KG1 (cell line): ENCODE measurements at regions not wholly inside any gene's neighbourhood (a gene's known extent, or its start where the extent isn't known, plus 50 kb on each side); places are given as distances from the start of the nearest gene placed in this dataset.

Experiments used
- DNase-seq: peaks from one replicate; lab custom pipeline; 2025; lab: John Stamatoyannopoulos, UW

DNA sequence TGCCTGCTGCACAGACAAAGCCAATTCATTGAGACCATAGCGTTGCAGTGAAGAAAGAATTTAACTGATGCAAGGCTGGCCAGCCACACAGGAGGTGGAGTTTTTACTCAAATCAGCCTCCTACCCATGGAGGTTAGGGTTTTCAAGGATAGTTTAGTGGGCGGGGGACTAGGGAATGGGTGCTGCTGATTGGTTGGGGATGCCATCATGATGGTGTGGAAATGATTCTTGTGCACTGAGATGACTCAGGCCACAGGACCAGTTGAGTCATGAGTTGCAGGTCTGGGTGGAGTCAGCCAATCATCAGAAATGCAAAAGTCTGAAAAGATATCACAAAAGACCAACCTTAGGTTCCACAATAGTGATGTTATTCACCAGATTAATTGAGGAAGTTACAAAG, 359.6 kb downstream of the FOXO1 start:
- DNase-seq, result no peak

DNA sequence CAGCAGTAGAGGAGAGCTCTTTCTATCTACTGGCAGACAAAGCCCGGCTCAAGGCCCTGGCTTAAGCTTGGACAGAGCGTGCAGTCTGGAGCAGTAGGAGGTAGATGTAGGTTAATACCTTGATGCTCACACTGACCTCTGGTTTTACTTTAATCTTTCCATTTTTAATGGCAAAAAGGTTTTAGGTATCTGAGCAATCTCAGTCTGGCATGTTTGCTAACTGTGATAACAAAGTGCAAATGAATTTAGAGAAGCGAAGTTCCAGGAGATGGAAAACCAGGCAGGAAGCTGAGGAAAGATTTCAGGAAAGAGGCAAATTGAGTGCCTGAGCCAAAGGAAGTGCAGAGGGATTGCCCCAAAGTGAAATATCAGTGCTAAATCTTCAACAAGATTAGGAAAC, 356.6 kb downstream of the FOXO1 start:
- DNase-seq, result no peak

DNA sequence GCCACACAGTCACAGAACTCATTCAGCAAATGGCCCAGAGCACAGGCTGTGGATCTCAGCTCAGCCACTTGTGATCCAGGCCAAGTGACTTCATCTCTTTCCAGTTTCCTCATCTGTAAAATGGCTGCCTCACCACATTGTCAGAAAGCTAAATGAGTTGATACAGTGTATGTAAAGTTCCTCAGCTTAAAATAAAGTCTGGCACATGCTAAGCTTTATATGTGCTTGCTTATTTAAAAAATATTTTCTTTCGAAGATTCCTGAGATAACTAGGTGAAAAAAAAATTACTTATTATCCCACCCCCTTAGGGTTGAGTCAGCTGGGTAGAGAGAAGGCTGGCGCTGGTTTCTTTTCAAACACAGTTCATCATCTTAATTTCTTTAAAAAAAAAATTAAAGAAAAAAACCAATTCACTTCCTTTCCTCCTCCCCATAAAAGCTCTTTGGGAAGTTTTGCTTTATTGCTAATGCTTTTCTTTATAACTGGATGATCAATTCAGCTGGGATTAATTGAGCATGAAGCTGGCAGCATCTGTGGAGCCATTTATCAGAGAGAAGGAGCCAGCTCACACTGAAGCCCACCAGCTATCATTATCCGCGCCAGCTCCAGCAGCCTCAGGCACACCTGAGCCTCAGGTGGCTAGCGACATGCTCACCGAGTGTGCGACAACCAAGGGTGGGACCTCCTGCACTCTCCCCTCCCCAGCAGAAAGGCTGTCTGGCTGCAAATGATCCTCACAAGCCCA, 354.9 kb downstream of the FOXO1 start:
- DNase-seq, result no peak

DNA sequence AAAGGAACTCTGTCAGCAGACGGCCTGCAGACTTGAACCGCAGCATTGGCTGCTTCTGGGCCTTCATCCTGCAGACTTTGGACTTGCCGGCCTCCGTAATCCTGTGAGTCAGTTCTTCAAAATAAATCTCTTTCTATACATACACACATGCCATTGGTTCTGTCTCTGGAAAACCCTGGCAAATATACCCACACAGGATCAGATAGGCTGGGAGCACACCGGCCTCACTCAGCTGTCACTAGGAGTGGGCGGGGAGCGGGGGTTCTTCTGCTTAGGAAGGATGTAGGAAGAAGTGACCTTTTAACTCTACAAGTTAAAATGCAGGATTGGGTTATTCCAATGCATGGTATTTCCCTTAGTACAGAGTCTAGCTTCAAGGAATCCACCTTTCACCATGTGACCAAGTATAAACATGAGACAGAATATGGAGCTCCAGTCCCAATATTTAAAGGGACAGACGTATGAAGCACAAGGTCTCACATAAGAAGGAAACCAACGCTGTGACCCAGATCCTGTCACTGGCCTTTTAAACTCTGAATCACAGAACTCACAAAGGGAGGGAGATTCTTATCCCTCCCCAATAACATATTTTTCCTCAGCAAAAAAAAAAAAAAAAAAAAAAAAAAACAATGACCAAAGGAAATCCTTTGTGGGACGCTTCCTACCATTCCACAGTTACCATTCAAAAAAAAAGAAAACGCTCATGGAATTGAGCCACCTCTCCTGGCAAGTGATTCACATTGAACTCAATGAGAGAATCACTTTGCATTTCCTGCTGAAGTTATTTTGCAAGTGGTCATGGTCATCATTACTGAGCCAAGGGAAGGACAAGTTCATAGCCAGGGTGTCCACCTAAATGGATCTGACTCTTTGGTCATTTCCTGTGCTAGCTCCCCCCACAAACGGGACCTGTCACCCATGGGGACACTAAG, 352.9 kb downstream of the FOXO1 start:
- DNase-seq, result no peak

DNA sequence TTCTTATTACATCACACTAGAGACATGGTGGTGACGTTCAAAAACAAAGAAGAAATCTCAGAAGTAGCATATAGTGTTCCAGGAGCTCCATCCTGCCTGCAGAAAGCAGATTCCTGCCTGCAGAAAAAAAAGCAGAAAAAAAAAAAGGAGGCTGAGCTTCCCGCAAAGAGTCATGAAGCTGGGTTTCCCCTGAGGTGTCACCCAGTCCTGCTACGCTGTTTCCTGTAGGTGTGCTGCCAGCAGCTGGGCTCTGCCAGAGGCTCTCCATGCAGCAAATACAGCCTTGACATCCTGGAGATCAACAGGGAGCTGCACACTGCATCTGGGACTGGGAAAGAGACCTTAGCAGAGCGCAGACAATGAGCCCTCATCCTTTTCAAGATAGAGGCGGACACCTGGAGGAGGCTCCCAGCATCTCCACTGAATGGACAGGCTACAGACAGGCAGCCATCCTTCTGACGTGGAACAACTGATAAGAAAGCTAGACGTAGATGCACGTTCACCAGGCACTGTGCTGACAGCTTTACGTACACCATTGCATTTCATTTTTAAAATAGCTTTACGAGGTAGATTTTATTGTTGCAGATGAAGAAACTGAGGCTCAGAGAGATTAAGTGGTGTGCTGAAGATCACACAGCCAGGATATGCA, 350.9 kb downstream of the FOXO1 start:
- no peak for DNase-seq

DNA sequence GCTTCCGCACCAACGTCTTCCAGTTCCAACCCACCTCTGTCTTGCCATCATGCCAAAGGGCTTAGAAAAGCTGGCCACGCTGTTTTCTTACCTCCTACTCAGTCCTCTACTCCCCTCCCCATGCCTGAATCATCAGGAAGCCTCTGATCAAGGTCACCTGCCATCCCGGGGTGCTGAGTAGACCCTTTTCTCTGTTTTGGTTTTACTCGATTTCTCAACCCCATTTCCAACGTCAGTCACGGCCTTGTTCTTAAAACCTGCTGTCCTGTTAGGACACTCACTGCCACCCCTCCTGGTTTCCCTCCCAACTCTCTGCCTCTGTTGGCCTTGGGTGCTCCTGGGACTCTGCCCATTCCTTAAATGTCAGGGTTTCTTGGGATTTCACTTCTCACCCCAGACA, 350.1 kb downstream of the FOXO1 start:
- no peak for DNase-seq

DNA sequence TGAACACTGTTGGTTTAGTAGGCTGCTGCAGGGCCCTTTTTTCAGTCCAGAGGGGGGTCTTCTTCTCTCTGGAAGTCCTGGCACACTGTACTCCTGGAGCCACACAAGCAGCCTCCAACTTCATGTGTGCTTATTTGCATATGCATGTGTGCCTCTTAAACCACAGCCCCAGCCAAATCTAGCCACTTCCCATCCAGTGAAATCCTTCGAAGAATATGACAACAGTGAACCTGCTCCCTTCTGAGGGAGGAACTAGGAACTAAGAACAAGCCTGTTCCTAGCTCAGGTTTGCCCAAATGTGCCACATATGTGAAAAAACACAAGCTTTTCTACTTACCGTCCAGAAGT, 348.5 kb downstream of the FOXO1 start:
- no peak for DNase-seq

DNA sequence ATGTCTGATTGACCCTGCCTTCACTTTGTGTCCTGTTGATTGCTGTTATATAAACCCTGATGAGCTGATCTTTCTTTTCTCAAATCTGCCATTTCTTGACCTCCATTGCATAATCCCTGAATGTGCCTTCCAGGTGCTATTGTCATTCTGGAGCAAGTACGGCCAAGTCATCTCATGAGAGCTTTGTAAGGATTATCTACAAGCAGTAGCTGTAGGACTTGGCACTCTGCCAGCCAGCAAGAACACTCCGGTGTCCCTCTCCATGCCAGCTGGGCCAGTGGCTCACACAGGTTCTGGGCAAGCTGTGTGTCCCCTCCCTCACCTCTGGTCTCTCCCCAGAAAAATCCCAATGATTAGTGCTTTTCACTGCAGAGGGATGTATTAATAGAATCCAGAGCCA, 348.1 kb downstream of the FOXO1 start:
- no peak for DNase-seq

DNA sequence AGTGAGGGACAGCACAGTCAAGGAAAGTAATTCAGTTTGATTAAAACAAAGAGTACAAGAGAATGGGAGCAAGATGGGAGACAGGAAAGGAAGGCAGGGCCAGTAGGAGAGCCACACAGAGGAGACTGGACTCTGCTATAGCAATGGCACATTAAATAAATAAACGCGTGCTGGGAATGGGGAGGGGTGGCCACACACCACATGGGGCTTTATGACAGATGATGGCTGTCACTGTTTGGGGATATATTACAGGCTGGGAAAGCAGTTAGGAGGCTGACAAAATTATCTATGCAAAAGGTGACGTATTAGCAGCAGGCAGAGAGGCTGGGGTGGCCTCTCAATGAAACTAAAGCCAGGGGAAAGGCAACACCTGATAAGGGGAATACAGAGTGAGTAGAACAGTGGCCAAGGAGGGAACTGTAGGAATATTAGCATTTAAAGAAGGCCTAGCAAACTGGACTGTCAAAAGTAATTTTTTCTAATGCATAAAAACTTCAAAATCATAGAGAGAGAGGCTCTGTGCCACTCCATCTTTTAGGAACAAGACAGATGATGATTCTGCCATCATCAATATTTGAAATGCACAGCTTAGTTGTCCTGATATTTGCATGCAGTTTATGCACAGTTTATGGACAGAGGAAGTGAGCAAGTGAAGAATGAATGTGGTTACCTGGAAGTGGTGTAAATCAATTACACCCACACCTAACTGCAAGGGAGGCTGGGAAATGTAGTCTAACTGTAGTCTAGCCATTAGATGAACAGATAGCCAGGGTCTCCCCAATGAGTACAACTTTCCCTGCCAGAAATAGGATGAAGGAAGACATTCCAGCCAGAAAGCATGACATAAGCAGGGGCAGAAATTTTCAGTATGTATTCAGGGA, 346.5 kb downstream of the FOXO1 start:
- DNase-seq, result no peak

DNA sequence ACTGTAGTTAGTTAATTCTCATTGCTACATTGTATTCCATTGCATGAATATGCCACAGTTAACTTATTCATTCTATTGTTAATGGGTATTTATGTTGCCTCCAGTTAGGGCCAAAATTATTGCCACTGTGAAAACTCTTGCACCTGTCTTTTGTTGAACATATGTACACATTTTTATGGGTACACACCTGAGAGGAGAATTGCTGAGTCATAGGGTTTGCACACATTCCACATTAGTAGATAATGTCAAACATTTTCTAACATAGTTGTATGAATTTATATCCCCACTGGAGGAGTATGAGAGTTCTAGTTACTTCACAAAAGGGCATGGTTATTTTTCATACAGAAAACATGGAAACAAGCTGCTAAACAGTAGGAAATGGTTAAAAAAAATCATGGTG, 338.4 kb downstream of the FOXO1 start:
- DNase-seq, result no peak

DNA sequence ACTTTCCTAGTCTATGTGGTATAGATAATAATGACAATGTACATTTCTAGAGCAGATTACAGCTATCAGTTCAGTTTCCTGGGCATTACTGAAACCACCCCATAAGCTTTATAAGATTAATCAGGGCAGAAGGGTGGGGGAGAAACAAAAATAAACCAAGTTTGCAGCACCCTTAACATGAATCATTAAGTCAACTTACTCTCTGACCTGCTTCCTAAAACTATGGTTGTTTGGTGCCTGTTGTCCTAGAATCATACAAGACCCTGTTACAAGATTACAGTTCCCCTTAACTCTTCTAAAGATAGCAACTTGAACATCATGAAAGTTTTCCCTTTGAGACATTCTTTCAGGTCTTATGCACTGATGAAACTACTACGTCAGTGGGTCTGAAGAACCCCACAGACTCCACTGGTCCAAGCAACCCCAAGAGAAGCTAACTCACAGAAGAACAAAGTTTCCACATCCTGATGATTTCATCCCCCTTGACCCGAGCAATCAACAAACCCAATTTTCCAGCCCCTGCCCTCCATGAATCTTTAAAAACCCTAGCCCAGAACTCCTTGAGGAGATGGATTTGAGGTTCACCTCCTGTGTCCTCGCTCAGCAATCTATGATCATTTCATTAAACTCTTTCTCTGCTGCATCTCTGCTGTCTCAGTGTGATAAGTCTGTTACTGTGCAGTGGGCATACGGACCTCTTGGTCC, 336.5 kb downstream of the FOXO1 start:
- no peak for DNase-seq

DNA sequence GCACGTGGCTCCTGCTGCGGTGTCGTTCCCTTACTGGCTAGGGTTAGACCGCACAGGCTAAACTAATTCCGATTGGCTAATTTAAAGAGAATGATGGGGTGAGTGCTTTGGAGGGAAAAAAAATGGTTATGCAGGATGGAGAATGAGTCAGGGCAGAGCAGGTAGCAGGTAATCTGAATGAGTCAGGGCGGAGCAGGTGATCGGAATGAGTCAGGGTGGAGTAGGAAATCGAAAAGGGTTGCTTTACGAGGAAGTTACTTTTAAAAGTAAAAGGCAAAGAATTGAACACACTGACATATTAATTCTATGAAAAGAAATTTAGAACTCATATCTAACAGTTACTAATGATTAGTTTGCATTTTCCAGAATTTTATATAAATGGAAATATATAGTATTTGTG, 335.5 kb downstream of the FOXO1 start:
- no peak for DNase-seq

DNA sequence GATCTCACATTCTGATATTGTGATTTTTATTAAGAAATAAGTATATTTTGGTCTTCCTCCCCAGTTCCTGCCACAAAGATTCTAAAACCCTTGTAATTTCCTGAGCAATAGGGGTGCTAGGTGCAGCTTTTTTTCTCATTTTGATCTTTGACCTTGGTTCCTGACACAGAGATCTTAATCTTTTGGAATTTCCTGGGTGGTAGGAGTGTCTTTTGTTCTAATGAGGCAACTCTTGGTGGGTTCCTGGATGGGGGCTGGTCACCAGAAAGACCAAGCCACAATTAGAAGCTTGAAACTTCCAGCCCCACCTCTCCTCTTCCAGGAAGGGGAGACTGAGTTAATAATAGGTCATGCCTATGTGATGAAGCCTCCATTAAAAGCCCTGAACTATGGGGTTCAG, 334.6 kb downstream of the FOXO1 start:
- DNase-seq, result no peak

DNA sequence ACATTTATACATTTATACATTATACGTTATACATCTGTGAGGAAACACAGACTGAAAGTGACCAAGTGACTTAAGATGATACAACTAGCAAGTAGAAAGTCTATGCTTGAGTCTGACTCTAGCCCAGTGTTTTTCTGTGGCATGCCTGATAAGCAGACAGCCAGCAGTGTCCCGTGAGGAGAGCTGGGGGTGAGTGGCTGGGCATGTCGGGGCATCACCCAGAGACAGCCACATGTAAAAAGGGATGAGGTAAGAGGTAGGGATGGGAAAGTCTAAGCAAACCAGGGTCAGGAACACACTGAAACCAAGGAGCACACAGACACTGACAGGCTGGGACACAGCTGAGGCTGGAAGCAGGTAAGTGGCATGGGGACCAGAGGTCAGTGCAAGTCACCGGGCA, 333.2 kb downstream of the FOXO1 start:
- no peak for DNase-seq

DNA sequence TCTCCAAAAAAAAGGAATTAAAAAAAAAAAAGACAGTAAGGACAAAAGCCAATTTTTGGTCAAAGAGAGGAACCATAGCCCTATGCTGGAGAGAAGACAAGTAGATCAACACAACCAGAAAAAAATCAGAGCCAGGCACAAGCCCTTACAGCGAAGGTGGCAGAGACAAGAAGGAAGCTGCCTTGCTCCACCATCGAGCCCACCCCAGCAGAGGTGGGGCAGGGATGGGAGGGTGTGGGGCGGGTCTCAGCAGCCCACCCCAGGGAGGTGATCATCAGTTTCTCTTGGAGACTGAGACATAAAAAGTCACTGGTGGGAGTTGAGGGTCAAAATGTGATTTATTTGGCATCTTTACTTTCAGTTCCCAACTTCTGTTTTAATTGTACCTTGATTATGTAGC, 332.4 kb downstream of the FOXO1 start:
- DNase-seq, result no peak

DNA sequence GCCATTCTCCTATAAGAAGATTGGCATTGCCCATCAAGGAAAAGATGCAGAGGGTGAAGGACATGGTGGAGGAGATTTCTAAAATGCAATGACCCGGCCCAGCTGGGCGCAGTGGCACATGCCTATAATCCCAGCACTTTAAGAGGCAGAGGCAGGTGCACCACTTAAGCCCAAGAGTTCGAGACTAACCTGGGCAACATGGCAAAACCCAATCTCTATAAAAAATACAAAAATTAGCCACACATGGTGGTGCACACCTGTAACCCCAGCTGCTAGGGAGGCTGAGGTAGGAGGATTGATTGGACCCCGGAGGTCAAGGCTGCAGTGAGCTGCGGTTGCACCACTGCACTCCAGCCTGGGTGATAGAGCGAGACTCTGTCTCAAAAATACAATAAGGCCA, 331.8 kb downstream of the FOXO1 start:
- DNase-seq, result no peak

DNA sequence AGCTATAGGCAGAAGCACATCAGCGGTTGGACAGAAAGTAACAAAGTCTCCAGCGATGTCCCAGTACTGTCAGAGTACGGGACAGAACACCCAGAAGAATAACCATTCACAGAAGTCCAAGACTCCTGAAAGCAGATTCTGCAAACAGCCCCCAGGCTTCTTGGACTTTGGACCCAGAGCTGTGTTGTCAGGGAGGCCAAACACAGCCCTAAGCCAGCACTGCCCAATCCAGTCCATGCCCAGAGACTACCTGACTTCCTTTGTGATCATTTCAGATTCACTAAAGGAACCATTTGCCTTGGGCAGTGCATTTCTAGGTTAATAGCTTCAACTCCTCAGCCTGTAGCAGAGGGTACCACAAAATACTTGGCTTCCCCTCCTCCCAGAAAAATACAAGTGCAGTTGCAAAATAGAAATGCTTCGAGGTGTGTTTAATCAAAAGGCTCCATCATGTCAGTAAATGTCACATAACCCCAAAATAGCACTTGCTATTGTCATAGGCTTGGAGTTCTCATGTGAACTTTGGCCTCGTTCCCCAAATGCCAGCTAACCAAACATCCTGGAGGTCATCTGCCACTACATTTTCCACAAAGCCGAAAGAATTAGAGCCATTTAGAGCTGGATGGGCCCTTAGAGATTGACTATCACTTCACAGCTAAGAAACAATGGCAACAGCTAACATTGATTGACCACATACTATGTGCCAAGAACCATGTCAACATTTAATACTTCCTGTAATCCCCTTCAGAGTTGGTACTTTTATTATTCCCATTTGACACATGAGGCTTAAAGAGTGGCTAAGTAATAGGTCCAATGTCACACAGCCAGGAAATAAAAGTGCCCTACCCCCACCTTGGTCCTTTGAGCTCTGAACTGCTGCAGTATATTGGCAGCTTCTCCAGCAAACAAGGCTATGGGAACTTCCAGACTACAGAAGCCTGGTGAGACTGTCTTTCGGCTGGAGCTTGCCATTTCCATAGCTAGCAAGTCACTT, 329.9 kb downstream of the FOXO1 start:
- no peak for DNase-seq

DNA sequence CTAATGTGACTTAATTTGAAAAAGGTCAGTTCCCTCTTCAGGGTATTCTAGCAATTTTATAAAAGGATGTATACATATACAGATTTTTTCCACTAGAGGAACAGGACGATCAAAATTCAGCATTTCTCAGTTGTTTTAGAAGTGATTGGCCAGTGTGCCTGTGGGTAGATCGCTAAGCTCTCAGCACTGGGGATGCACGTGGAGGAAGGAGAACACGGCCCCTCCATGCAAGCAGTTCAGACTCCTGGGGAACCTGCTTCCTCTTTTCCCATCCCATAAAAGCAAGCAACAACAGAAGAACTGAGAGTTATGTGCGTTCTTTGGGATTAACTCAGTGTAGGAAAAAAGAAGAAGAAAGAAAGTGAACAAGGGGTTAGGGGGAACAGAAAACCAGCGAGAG, 328.8 kb downstream of the FOXO1 start:
- DNase-seq, result no peak

DNA sequence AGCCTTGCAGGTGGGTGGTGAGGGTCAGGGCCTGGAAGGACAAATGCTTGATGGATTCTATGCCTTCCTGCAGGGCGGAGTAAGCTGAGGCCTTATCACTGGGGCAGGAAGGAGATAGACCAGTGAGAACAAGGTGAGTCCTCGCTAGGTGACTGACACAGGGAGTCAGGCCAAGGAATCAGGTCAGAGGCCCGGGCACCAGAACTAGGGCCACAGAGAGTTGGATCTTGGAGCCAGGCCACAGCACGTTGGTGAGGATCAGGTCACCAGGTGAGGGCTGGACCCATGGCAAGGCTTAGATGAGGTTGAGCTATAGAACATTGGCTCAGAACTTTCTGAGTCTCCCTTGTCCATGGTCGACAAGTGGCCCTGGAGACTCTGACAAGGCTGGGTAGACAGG, 328.2 kb downstream of the FOXO1 start:
- DNase-seq, result no peak
